ENCODE measurements at regions not wholly inside any gene's neighbourhood (a gene's known extent, or its start where the extent isn't known, plus 50 kb on each side); places are given as distances from the start of the nearest gene placed in this dataset.

GRCh38 chr21:20086508-20086907 is 911.7 kb upstream of the NCAM2 start:
- TF ChIP-seq FOXA1 (IDR thresholded peaks at IDR 0.05): no peak
- no peak for TF ChIP-seq ZNF384 (IDR thresholded peaks at IDR 0.05)
- TF ChIP-seq ARNT (IDR thresholded peaks at IDR 0.05): no peak
- no peak for TF ChIP-seq BHLHE40 (IDR thresholded peaks at IDR 0.05; ENCODE audit: borderline replicate concordance)
- no peak for TF ChIP-seq SP1 (IDR thresholded peaks at IDR 0.05)
- no peak for TF ChIP-seq ELF4 (IDR thresholded peaks at IDR 0.05)

All from HEK293T (cell line).